Progenitor cell of endocrine pancreas (in vitro differentiated cells): ENCODE measurements at regions not wholly inside any gene's neighbourhood (a gene's known extent, or its start where the extent isn't known, plus 50 kb on each side); places are given as distances from the start of the nearest gene placed in this dataset.

Experiments
- DNase-seq: peaks from one replicate; pipeline ENCODE4 v3.0.0; 2021; ENCODE audit warnings: low spot score; ENCODE audit not compliant: unreplicated experiment
- H3K27ac Mint-ChIP-seq: 2 replicates; pipeline ENCODE4 v1.8.0; 2021; ENCODE audit warnings: mild to moderate bottlenecking, moderate library complexity, mixed read lengths
- H3K27me3 Mint-ChIP-seq: 2 replicates; pipeline ENCODE4 v1.8.0; 2021; ENCODE audit warnings: mixed read lengths
- H3K36me3 Mint-ChIP-seq: 2 replicates; pipeline ENCODE4 v1.8.0; 2022; ENCODE audit warnings: mixed read lengths; ENCODE audit not compliant: insufficient read depth
- H3K4me1 Mint-ChIP-seq: 2 replicates; pipeline ENCODE4 v1.8.0; 2021; ENCODE audit warnings: low read depth, mixed read lengths
- H3K4me3 Mint-ChIP-seq: 2 replicates; pipeline ENCODE4 v1.8.0; 2021; ENCODE audit warnings: low read depth, mild to moderate bottlenecking, moderate library complexity, mixed read lengths
- H3K9me3 Mint-ChIP-seq: 2 replicates; pipeline ENCODE4 v1.8.0; 2021; ENCODE audit warnings: low read depth, mixed read lengths
- TF ChIP-seq, protein P1 (sequence below): fragments of 200-600 bp; sonication (generic); IDR thresholded peaks from one replicate; pipeline ENCODE4 v1.5.0; 2021; ENCODE audit warnings: antibody characterized with exemption, mild to moderate bottlenecking; ENCODE audit not compliant: unreplicated experiment

DNA sequence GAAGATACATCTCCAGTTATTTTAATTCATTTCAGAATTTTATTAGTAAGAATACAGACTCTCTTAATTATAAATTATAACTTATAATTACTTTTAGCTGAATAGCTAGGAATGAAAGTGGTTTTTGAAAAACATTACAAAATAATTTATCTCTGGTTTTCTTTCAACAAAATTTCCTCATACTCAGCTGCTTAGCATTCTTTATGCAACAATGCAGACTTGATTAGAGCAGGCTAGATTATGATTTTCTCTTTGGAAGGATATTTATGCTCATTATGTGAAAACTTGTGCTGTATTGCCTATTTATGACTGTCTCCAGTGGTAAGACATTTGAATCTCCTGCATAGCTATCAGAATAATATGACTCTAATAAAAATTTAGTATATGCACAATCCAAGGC is 2023.7 kb downstream of the C4orf33 start:
- Mint-ChIP-seq H3K27me3 (no peaks in the 10 kb centered on the region), H3K4me1 (no peaks in the 10 kb centered on the region), H3K27ac (no peak overlapping the region)

DNA sequence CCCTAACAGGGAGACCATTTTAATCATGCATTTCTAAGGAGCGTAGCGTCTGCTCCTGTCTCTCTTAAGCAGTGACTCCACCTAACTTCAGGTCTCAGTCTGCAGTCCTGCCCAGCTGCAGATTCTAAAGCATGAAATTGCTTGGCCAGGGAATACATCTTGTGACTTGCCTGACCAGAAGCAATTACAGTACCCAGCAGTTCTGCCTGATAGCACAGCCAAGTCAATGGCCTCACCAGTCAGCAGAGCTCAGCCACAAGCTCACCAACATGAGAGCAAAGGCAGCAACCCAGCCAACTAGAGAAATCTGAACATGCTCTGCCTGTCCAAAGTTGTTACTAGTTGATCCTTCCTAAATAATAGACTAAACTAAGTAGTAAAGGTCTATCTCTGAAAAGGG is 2011.9 kb upstream of the PCDH10 start:
- no peaks in the 10 kb centered on the region for H3K27me3 Mint-ChIP-seq
- H3K9me3 Mint-ChIP-seq, result peaks cover 3% of the 10 kb centered on the region
- no peak for DNase-seq
- TF ChIP-seq, protein P1, sequence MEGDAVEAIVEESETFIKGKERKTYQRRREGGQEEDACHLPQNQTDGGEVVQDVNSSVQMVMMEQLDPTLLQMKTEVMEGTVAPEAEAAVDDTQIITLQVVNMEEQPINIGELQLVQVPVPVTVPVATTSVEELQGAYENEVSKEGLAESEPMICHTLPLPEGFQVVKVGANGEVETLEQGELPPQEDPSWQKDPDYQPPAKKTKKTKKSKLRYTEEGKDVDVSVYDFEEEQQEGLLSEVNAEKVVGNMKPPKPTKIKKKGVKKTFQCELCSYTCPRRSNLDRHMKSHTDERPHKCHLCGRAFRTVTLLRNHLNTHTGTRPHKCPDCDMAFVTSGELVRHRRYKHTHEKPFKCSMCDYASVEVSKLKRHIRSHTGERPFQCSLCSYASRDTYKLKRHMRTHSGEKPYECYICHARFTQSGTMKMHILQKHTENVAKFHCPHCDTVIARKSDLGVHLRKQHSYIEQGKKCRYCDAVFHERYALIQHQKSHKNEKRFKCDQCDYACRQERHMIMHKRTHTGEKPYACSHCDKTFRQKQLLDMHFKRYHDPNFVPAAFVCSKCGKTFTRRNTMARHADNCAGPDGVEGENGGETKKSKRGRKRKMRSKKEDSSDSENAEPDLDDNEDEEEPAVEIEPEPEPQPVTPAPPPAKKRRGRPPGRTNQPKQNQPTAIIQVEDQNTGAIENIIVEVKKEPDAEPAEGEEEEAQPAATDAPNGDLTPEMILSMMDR, result no peak
- H3K36me3 Mint-ChIP-seq, result no peaks in the 10 kb centered on the region
- no peak overlapping the region for H3K27ac Mint-ChIP-seq
- no peak overlapping the region for H3K4me3 Mint-ChIP-seq
- no peaks in the 10 kb centered on the region for H3K4me1 Mint-ChIP-seq

More for the DNA sequence above, 2023.7 kb downstream of the C4orf33 start:
- Mint-ChIP-seq H3K9me3 (peaks cover 2% of the 10 kb centered on the region), H3K36me3 (no peaks in the 10 kb centered on the region), H3K4me3 (no peak overlapping the region)
- TF ChIP-seq, protein P1, result no peak
- DNase-seq, result no peak

- Mint-ChIP-seq H3K4me1 (no peaks in the 10 kb centered on the region), H3K9me3 (no peaks in the 10 kb centered on the region), H3K36me3 (no peaks in the 10 kb centered on the region), H3K4me3 (no peak overlapping the region), H3K27me3 (no peaks in the 10 kb centered on the region), H3K27ac (no peak overlapping the region)
- TF ChIP-seq, protein P1, result no peak
- no peak for DNase-seq
Observed at GRCh38 chr4:131159261-131159660, 1989.8 kb upstream of the PCDH10 start.

- H3K27ac Mint-ChIP-seq, result no peak overlapping the region
- TF ChIP-seq, protein P1, result no peak
- peaks cover 7% of the 10 kb centered on the region for H3K9me3 Mint-ChIP-seq
- no peak overlapping the region for H3K4me3 Mint-ChIP-seq
- no peaks in the 10 kb centered on the region for H3K27me3 Mint-ChIP-seq
- no peak for DNase-seq
- H3K4me1 Mint-ChIP-seq, result no peaks in the 10 kb centered on the region
- no peaks in the 10 kb centered on the region for H3K36me3 Mint-ChIP-seq
Observed at GRCh38 chr4:131192318-131192717, 1956.8 kb upstream of the PCDH10 start.

DNA sequence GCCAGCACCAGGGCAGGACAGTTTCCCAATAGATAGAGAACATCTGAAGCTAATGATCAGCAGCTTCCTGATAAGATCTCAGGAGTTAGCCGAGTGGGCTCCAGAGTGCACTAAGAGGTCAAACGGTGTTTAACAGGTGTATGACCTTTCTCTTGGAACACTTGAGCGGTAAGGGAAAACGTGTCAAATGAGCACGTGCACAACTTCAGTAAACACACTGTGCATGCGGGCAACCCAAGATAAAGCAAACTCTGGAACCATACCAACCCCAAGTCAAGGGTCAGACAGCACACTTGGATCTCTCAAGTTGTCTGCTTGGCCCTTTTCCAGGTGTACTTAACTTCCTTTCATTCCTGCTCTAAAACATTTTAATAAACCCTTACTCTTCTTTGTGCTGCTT is 1941.5 kb upstream of the PCDH10 start:
- no peak overlapping the region for H3K4me3 Mint-ChIP-seq
- no peaks in the 10 kb centered on the region for H3K27me3 Mint-ChIP-seq
- DNase-seq, result no peak
- peaks cover 14% of the 10 kb centered on the region for H3K9me3 Mint-ChIP-seq
- no peaks in the 10 kb centered on the region for H3K4me1 Mint-ChIP-seq
- TF ChIP-seq, protein P1, result no peak
- H3K36me3 Mint-ChIP-seq, result no peaks in the 10 kb centered on the region
- no peak overlapping the region for H3K27ac Mint-ChIP-seq

GRCh38 chr4:131248314-131248713 is 1900.8 kb upstream of the PCDH10 start:
- no peak for DNase-seq
- H3K4me1 Mint-ChIP-seq, result no peaks in the 10 kb centered on the region
- H3K27me3 Mint-ChIP-seq, result no peaks in the 10 kb centered on the region
- H3K4me3 Mint-ChIP-seq, result no peak overlapping the region
- no peaks in the 10 kb centered on the region for H3K9me3 Mint-ChIP-seq
- no peak overlapping the region for H3K27ac Mint-ChIP-seq
- TF ChIP-seq, protein P1, result no peak
- H3K36me3 Mint-ChIP-seq, result no peaks in the 10 kb centered on the region
